GM18858 (cell line): ENCODE measurements at regions not wholly inside any gene's neighbourhood (a gene's known extent, or its start where the extent isn't known, plus 50 kb on each side); places are given as distances from the start of the nearest gene placed in this dataset.
"Not testable (repeated sequence)": the region's sequence is repeated elsewhere in the genome, so short reads cannot be mapped to it uniquely, and the experiment has no call there.

Experiments
- ATAC-seq: cut with Tn5 transposase; IDR thresholded peaks from one replicate; pipeline ENCODE4 v1.9.1; 2021; ENCODE audit not compliant: unreplicated experiment

GRCh38 chr1:4062560-4062959, 162.5 kb upstream of the C1orf174 start:
- no peak for ATAC-seq

- no peak for ATAC-seq
Measured at GRCh38 chr1:4062992-4063391, 162.9 kb upstream of the C1orf174 start.

- ATAC-seq = no peak
Measured at GRCh38 chr1:4063516-4063915, 163.4 kb upstream of the C1orf174 start.

GRCh38 chr1:4064150-4064889, 164.2 kb upstream of the C1orf174 start:
- ATAC-seq = no peak

- no peak for ATAC-seq
Measured at GRCh38 chr1:4066860-4067599, 167.0 kb upstream of the C1orf174 start.

- ATAC-seq = no peak
Measured at GRCh38 chr1:4068076-4068475, 168.0 kb upstream of the C1orf174 start.

GRCh38 chr1:4071653-4072052, 171.6 kb upstream of the C1orf174 start:
- ATAC-seq = no peak

- ATAC-seq = no peak
Measured at GRCh38 chr1:4072481-4073153, 172.5 kb upstream of the C1orf174 start.

- ATAC-seq = no peak
Measured at GRCh38 chr1:4075436-4076225, 175.6 kb upstream of the C1orf174 start.

- ATAC-seq = no peak
Measured at GRCh38 chr1:4076346-4076745, 176.3 kb upstream of the C1orf174 start.

- ATAC-seq = not testable (repeated sequence)
Measured at GRCh38 chr1:4078091-4078962, 178.3 kb upstream of the C1orf174 start.

- no peak for ATAC-seq
Measured at GRCh38 chr1:4079815-4080214, 179.7 kb upstream of the C1orf174 start.

GRCh38 chr1:4081806-4082711, 182.0 kb upstream of the C1orf174 start:
- ATAC-seq = no peak

- no peak for ATAC-seq
Measured at GRCh38 chr1:4083231-4084047, 183.4 kb upstream of the C1orf174 start.

GRCh38 chr1:4084048-4084431, 184.0 kb upstream of the C1orf174 start:
- ATAC-seq = no peak

- ATAC-seq = no peak
Measured at GRCh38 chr1:4084446-4084845, 184.4 kb upstream of the C1orf174 start.

GRCh38 chr1:4084896-4085295, 184.8 kb upstream of the C1orf174 start:
- no peak for ATAC-seq

GRCh38 chr1:4085546-4085945, 185.5 kb upstream of the C1orf174 start:
- ATAC-seq = no peak
